HL-60 (cell line): ENCODE measurements at regions not wholly inside any gene's neighbourhood (a gene's known extent, or its start where the extent isn't known, plus 50 kb on each side); places are given as distances from the start of the nearest gene placed in this dataset.

Source experiments
- GABPA ChIP-seq: IDR thresholded peaks from 2 replicates; pipeline ENCODE4 v1.6.1; 2012; ENCODE audit warnings: low read depth
- POLR2AphosphoS5 ChIP-seq: IDR thresholded peaks from 2 replicates; pipeline ENCODE4 v1.6.1; 2012; ENCODE audit warnings: low read depth
- TF ChIP-seq, protein P1 (sequence below): IDR thresholded peaks from one replicate; pipeline ENCODE4 v1.5.1; 2011; ENCODE audit warnings: low read length, control low read depth, inconsistent platforms; ENCODE audit not compliant: insufficient read depth
- TF ChIP-seq, protein P2 (sequence below): IDR thresholded peaks from 2 replicates; pipeline ENCODE4 v1.6.1; 2012; ENCODE audit warnings: low read depth; ENCODE audit not compliant: insufficient replicate concordance

DNA sequence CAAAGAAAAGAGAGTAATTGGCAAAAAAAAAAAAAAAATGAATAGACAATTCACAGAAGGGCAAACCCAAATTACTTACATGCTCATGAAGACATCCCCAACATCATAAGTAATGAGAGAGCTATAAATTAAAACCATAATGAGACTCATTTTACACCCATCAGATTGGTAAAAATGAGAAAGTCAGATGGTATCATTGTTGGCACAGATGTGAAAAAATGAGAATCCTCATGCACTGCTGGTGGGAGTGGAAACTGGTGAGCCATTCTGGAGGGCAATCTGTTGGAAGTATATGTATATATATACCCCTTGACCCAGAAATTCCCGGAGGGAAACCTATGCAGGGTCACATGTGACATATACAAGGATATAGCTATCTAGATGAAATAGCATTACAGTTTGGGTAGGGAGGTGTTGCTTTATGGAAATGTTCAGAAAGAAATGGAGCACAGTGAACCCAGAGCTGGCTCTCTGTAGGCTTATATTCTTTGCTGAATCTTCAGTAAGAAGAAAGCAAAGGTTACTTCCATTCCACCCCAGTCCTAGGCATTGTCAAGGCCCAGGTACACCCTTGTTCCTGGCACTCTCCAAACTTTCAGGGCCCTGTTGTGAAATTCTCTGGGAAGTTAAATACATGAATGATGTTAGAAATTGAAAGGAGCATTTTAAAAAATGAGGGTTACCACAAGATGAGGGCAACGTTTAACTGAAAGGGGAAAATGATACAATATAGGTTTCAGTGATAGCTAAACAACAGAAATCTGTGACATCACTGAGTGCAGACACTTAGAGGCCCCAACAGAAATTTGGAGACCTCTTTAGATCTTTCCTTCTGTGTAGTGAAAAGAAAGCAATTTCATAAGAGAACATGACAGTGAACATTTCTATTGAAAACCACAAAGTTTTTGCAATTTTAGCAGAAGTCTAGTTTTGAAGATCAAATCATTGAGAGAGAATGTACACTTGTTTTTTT, 132.7 kb upstream of the TPRG1 start:
- TF ChIP-seq, protein P1, sequence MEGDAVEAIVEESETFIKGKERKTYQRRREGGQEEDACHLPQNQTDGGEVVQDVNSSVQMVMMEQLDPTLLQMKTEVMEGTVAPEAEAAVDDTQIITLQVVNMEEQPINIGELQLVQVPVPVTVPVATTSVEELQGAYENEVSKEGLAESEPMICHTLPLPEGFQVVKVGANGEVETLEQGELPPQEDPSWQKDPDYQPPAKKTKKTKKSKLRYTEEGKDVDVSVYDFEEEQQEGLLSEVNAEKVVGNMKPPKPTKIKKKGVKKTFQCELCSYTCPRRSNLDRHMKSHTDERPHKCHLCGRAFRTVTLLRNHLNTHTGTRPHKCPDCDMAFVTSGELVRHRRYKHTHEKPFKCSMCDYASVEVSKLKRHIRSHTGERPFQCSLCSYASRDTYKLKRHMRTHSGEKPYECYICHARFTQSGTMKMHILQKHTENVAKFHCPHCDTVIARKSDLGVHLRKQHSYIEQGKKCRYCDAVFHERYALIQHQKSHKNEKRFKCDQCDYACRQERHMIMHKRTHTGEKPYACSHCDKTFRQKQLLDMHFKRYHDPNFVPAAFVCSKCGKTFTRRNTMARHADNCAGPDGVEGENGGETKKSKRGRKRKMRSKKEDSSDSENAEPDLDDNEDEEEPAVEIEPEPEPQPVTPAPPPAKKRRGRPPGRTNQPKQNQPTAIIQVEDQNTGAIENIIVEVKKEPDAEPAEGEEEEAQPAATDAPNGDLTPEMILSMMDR, result no peak
- TF ChIP-seq, protein P2, sequence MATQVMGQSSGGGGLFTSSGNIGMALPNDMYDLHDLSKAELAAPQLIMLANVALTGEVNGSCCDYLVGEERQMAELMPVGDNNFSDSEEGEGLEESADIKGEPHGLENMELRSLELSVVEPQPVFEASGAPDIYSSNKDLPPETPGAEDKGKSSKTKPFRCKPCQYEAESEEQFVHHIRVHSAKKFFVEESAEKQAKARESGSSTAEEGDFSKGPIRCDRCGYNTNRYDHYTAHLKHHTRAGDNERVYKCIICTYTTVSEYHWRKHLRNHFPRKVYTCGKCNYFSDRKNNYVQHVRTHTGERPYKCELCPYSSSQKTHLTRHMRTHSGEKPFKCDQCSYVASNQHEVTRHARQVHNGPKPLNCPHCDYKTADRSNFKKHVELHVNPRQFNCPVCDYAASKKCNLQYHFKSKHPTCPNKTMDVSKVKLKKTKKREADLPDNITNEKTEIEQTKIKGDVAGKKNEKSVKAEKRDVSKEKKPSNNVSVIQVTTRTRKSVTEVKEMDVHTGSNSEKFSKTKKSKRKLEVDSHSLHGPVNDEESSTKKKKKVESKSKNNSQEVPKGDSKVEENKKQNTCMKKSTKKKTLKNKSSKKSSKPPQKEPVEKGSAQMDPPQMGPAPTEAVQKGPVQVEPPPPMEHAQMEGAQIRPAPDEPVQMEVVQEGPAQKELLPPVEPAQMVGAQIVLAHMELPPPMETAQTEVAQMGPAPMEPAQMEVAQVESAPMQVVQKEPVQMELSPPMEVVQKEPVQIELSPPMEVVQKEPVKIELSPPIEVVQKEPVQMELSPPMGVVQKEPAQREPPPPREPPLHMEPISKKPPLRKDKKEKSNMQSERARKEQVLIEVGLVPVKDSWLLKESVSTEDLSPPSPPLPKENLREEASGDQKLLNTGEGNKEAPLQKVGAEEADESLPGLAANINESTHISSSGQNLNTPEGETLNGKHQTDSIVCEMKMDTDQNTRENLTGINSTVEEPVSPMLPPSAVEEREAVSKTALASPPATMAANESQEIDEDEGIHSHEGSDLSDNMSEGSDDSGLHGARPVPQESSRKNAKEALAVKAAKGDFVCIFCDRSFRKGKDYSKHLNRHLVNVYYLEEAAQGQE, result no peak
- TF ChIP-seq POLR2AphosphoS5 (no peak), GABPA (no peak)
